SH-SY5Y (cell line): ENCODE measurements at regions not wholly inside any gene's neighbourhood (a gene's known extent, or its start where the extent isn't known, plus 50 kb on each side); places are given as distances from the start of the nearest gene placed in this dataset.

ENCODE experiments used
- GATA2 ChIP-seq: IDR thresholded peaks from 2 replicates; pipeline ENCODE4 v1.6.1; 2011; ENCODE audit warnings: mild to moderate bottlenecking, low read depth, low read length
- GATA3 ChIP-seq: IDR thresholded peaks from 2 replicates; pipeline ENCODE4 v1.6.1; 2011; ENCODE audit warnings: low read depth, mild to moderate bottlenecking, low read length, moderate library complexity

- TF ChIP-seq GATA3 (no peak), GATA2 (no peak)
Measured at GRCh38 chr14:28088125-28088524, 678.5 kb upstream of the FOXG1 start.
